GM12878 (cell line): ENCODE measurements at regions not wholly inside any gene's neighbourhood (a gene's known extent, or its start where the extent isn't known, plus 50 kb on each side); places are given as distances from the start of the nearest gene placed in this dataset.

Experiments
- ATAC-seq: fragments of 200-7000 bp; cut with Tn5 transposase; 3 replicates; pipeline ENCODE4 v1.9.1; 2020; ENCODE audit warnings: mild to moderate bottlenecking, moderate library complexity
- BruUV-seq: library from RNA; stranded (reverse); fragments of 400-500 nt; replicated peaks from 2 replicates; lab custom pipeline; 2021; lab: Mats Ljungman, UMichigan
- CTCF ChIA-PET: fragments of 300-600 bp; sonication (Branson Sonifier 250); formaldehyde crosslinking; extraction: SDS; loops from one replicate; lab custom pipeline; 2021; ENCODE audit warnings: inconsistent platforms; lab: Yijun Ruan, JAX
- POLR2A ChIA-PET: fragments of 350-600 bp; formaldehyde crosslinking; extraction: SDS; loops from one replicate; lab custom pipeline; 2021; ENCODE audit warnings: inconsistent platforms; lab: Charles Lee
- RAD21 ChIA-PET: fragments of 300-600 bp; sonication (Branson Sonifier 250); formaldehyde crosslinking; loops from one replicate; lab custom pipeline; 2023; ENCODE audit warnings: antibody characterized with exemption; ENCODE audit not compliant: unreplicated experiment; lab: Charles Lee
- SMC1A ChIA-PET: fragments of 300-600 bp; sonication (Branson Sonifier 250); formaldehyde crosslinking; loops from one replicate; lab custom pipeline; 2023; ENCODE audit not compliant: unreplicated experiment, uncharacterized antibody; lab: Charles Lee
- DNase-seq: peaks from one replicate; pipeline ENCODE4 v3.0.0-alpha.2; 2011; ENCODE audit warnings: low read depth, low spot score
- FAIRE-seq: peaks from 3 replicates; lab custom pipeline; 2011; peaks lifted over from hg19 to GRCh38; lab: Jason Lieb, UNC
- H2AFZ ChIP-seq: 2 replicates; pipeline ENCODE4 v1.6.0; 2011; ENCODE audit warnings: low read depth, low read length, control low read depth; ENCODE audit not compliant: control insufficient read depth
- H3K27ac ChIP-seq: 2 replicates; pipeline ENCODE4 v1.5.1; 2011; ENCODE audit warnings: control low read depth; ENCODE audit not compliant: control insufficient read depth, insufficient read depth
- H3K27me3 ChIP-seq, 2 experiments: replicated peaks in 1 of 2; 2 replicates each; pipeline versions ENCODE4 v1.6.0 to v1.6.1; 2011; ENCODE audit warnings: low read length in 1 of 2; ENCODE audit not compliant: control insufficient read depth in 2 of 2, insufficient read depth in 2 of 2
- H3K36me3 ChIP-seq, 2 experiments: 2 replicates each; pipeline ENCODE4 v1.5.1; 2011; ENCODE audit warnings: low read length in 1 of 2; ENCODE audit not compliant: control insufficient read depth in 2 of 2, insufficient read depth in 2 of 2
- H3K4me1 ChIP-seq: 2 replicates; pipeline ENCODE4 v1.6.1; 2011; ENCODE audit warnings: mild to moderate bottlenecking, low read length, moderate library complexity, mixed read lengths; ENCODE audit not compliant: control insufficient read depth, insufficient read depth
- H3K4me2 ChIP-seq: 2 replicates; pipeline ENCODE4 v1.6.0; 2011; ENCODE audit warnings: control low read depth; ENCODE audit not compliant: control insufficient read depth, insufficient read depth
- H3K4me3 ChIP-seq: fragments of 200-600 bp; sonication (generic); 2 replicates; pipeline ENCODE4 v1.5.1; 2016
- H3K79me2 ChIP-seq: 2 replicates; pipeline ENCODE4 v1.6.0; 2011; ENCODE audit warnings: low read length; ENCODE audit not compliant: control insufficient read depth, insufficient read depth
- H3K9ac ChIP-seq: 2 replicates; pipeline ENCODE4 v1.8.0; 2011; ENCODE audit warnings: low read length, control low read depth, mixed read lengths; ENCODE audit not compliant: control insufficient read depth, insufficient read depth
- H3K9me3 ChIP-seq: replicated peaks from 3 replicates; pipeline ENCODE4 v1.5.1; 2011; ENCODE audit warnings: mild to moderate bottlenecking, low read length; ENCODE audit not compliant: control insufficient read depth, insufficient read depth
- H4K20me1 ChIP-seq: 2 replicates; pipeline ENCODE4 v1.6.0; 2011; ENCODE audit not compliant: control insufficient read depth, insufficient read depth
- ATF7 ChIP-seq: fragments of 450-650 bp; IDR thresholded peaks from 2 replicates; pipeline ENCODE4 v1.6.1; 2016; ENCODE audit warnings: low read depth, mild to moderate bottlenecking
- CREB1 ChIP-seq: IDR thresholded peaks from 2 replicates; pipeline ENCODE4 v1.6.1; 2012; ENCODE audit warnings: low read depth, mild to moderate bottlenecking, inconsistent platforms
- KAT2A ChIP-seq: conservative IDR thresholded peaks from 2 replicates; pipeline ENCODE4 v1.6.1; 2011; ENCODE audit warnings: low read depth, low read length; ENCODE audit not compliant: control insufficient read depth
- PAX5 ChIP-seq: IDR thresholded peaks from 2 replicates; pipeline ENCODE4 v1.6.1; 2011; ENCODE audit warnings: low read depth, low read length, borderline replicate concordance
- RAD21 ChIP-seq: IDR thresholded peaks from 2 replicates; pipeline ENCODE4 v1.6.1; 2011; ENCODE audit warnings: mild to moderate bottlenecking, low read depth, low read length, moderate library complexity; ENCODE audit not compliant: insufficient read depth
- SMAD1 ChIP-seq: fragments of 450-650 bp; IDR thresholded peaks from 2 replicates; pipeline ENCODE4 v1.6.1; 2018; ENCODE audit warnings: mild to moderate bottlenecking, low read depth; ENCODE audit not compliant: partially characterized antibody
- ZNF207 ChIP-seq: fragments of 450-650 bp; IDR thresholded peaks from 2 replicates; pipeline ENCODE4 v1.6.1; 2014; ENCODE audit warnings: antibody characterized with exemption, mild to moderate bottlenecking, borderline replicate concordance
- WGBS: methylation state at CpG from one replicate; pipeline ENCODE4 v1.1.6; 2016; ENCODE audit warnings: low lambda C conversion rate; ENCODE audit not compliant: insufficient replicate concordance, insufficient coverage; ENCODE audit errors: missing lambda C conversion rate; 5-methylcytosine and 5-hydroxymethylcytosine counted together
- in situ Hi-C: fragments of 300-500 bp; cut with MboI; formaldehyde crosslinking; loops from 9 replicates; pipeline ENCODE4 v1.14.3; 2018; ENCODE audit warnings: mixed read lengths
- intact Hi-C: fragments of 100-400 bp; cut with micrococcal nuclease; formaldehyde crosslinking; loops from one replicate; pipeline ENCODE4 v1.14.2; 2022; ENCODE audit not compliant: unreplicated experiment
- TF ChIP-seq, protein P1 (sequence below): fragments of 150-350 bp; IDR thresholded peaks from 2 replicates; pipeline ENCODE4 v1.6.1; 2014; ENCODE audit warnings: mild to moderate bottlenecking, low read depth, low read length
- TF ChIP-seq, protein P2 (sequence below): fragments of 450-650 bp; IDR thresholded peaks from 2 replicates; pipeline ENCODE4 v1.6.1; 2016; ENCODE audit warnings: mild to moderate bottlenecking, moderate library complexity, borderline replicate concordance

DNA sequence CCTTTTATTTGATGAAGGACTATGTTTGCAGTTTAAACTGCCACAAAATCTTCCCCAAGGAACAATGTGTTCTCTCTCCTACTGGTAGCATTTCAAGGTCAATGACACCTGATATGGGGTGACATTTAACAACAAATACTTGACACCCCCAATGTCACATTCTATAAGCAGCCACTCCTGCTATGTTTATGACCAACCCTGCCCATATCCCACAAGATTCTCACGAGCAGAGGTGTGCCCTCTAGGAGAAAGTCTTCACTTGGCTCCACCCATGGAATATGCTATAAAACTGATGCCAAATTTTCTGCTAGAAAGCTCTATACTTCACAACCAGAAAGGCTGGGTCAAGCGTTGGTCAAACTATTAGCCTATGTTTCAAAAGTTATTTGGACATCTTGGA, 105.6 kb upstream of the ARID2 start:
- Histone ChIP-seq H3K9ac (no peak overlapping the region), H3K4me1 (no peaks in the 10 kb centered on the region), H3K4me3 (no peak overlapping the region), H3K9me3 (no peaks in the 10 kb centered on the region; the same call in 2 of the 3 replicates), H2AFZ (no peak overlapping the region), H3K79me2 (no peaks in the 10 kb centered on the region), H3K36me3 (no peaks in the 10 kb centered on the region), H4K20me1 (no peaks in the 10 kb centered on the region), H3K4me2 (no peak overlapping the region), H3K27me3 (no peaks in the 10 kb centered on the region), H3K27ac (no peak overlapping the region)
- in situ Hi-C loops (no loop called here), intact Hi-C loops (no loop called here)
- ChIA-PET RAD21 (no interaction called here), POLR2A (no interaction called here), CTCF (interaction anchor here (0.8 to 1.0 kb wide), 2 partner anchors 78 to 80 kb away, joined by 3 read pairs; no protein-coding TSS in a partner anchor), SMC1A (no interaction called here)
- BruUV-seq: no TSS peak
- no peak for FAIRE-seq
- no peak for ATAC-seq
- DNase-seq: no peak
- WGBS: 38% methylated on average over 2 of the region's 2 CpGs
- TF ChIP-seq, protein P1, sequence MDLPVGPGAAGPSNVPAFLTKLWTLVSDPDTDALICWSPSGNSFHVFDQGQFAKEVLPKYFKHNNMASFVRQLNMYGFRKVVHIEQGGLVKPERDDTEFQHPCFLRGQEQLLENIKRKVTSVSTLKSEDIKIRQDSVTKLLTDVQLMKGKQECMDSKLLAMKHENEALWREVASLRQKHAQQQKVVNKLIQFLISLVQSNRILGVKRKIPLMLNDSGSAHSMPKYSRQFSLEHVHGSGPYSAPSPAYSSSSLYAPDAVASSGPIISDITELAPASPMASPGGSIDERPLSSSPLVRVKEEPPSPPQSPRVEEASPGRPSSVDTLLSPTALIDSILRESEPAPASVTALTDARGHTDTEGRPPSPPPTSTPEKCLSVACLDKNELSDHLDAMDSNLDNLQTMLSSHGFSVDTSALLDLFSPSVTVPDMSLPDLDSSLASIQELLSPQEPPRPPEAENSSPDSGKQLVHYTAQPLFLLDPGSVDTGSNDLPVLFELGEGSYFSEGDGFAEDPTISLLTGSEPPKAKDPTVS: no peak
- TF ChIP-seq SMAD1 (no peak), KAT2A (no peak), CREB1 (no peak)

DNA sequence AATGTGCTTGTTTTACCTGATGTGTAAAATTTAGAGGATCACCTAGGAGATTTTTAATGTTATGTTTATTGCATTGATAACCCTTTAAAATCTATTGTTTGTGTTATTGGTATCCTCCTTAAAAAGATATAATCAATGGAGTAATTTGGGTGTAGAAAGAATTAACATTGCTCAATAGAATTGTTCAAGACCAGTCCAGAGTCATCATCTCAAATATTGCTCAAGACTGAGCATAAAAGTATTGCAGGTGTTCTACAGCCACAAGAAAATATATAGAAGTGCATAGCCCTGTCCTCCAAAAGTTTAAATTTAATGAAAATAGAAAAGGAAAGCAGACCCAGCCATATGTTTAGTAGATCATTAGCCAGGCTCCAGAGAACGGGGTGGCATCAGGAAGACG, 102.5 kb upstream of the ARID2 start:
- H3K4me3 ChIP-seq: no peak overlapping the region
- SMC1A ChIA-PET: interaction anchor here (1.3 kb wide), 1 partner anchor 83 kb away, joined by 6 read pairs; no protein-coding TSS in a partner anchor
- no peak for DNase-seq
- H3K4me1 ChIP-seq: no peaks in the 10 kb centered on the region
- WGBS: 72% methylated on average over 2 of the region's 2 CpGs
- no peaks in the 10 kb centered on the region for H3K27me3 ChIP-seq
- H3K36me3 ChIP-seq: no peaks in the 10 kb centered on the region
- CTCF ChIA-PET: no interaction called here
- RAD21 ChIA-PET: no interaction called here
- intact Hi-C loops (no loop called here), in situ Hi-C loops (no loop called here)
- POLR2A ChIA-PET: no interaction called here
- H3K79me2 ChIP-seq: no peaks in the 10 kb centered on the region
- no peak overlapping the region for H2AFZ ChIP-seq
- H3K4me2 ChIP-seq: no peak overlapping the region
- no peaks in the 10 kb centered on the region for H4K20me1 ChIP-seq
- H3K9ac ChIP-seq: no peak overlapping the region
- H3K9me3 ChIP-seq: no peaks in the 10 kb centered on the region
- H3K27ac ChIP-seq: no peak overlapping the region
- BruUV-seq: no TSS peak
- no peak for ATAC-seq
- TF ChIP-seq PAX5 (no peak), ZNF207 (no peak), RAD21 (no peak), ATF7 (no peak)
- TF ChIP-seq, protein P2, sequence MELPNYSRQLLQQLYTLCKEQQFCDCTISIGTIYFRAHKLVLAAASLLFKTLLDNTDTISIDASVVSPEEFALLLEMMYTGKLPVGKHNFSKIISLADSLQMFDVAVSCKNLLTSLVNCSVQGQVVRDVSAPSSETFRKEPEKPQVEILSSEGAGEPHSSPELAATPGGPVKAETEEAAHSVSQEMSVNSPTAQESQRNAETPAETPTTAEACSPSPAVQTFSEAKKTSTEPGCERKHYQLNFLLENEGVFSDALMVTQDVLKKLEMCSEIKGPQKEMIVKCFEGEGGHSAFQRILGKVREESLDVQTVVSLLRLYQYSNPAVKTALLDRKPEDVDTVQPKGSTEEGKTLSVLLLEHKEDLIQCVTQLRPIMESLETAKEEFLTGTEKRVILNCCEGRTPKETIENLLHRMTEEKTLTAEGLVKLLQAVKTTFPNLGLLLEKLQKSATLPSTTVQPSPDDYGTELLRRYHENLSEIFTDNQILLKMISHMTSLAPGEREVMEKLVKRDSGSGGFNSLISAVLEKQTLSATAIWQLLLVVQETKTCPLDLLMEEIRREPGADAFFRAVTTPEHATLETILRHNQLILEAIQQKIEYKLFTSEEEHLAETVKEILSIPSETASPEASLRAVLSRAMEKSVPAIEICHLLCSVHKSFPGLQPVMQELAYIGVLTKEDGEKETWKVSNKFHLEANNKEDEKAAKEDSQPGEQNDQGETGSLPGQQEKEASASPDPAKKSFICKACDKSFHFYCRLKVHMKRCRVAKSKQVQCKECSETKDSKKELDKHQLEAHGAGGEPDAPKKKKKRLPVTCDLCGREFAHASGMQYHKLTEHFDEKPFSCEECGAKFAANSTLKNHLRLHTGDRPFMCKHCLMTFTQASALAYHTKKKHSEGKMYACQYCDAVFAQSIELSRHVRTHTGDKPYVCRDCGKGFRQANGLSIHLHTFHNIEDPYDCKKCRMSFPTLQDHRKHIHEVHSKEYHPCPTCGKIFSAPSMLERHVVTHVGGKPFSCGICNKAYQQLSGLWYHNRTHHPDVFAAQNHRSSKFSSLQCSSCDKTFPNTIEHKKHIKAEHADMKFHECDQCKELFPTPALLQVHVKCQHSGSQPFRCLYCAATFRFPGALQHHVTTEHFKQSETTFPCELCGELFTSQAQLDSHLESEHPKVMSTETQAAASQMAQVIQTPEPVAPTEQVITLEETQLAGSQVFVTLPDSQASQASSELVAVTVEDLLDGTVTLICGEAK: no peak
- FAIRE-seq: no peak
